GM06990 (cell line): ENCODE measurements at regions not wholly inside any gene's neighbourhood (a gene's known extent, or its start where the extent isn't known, plus 50 kb on each side); places are given as distances from the start of the nearest gene placed in this dataset.
"Not testable (repeated sequence)": the region's sequence is repeated elsewhere in the genome, so short reads cannot be mapped to it uniquely, and the experiment has no call there.

Experiments used
- DNase-seq: peaks from one replicate; pipeline ENCODE4 v3.0.0-alpha.2; 2011; ENCODE audit not compliant: insufficient read length; ENCODE audit errors: extremely low read depth
- H3K27me3 ChIP-seq: replicated peaks from 2 replicates; pipeline ENCODE4 v1.6.0; 2011; ENCODE audit warnings: low read length; ENCODE audit not compliant: control insufficient read depth, insufficient read depth
- H3K36me3 ChIP-seq: 2 replicates; pipeline ENCODE4 v1.5.1; 2011; ENCODE audit warnings: low read length; ENCODE audit not compliant: control insufficient read depth, insufficient read depth
- H3K4me3 ChIP-seq: replicated peaks from 2 replicates; pipeline ENCODE4 v1.5.1; 2011; ENCODE audit warnings: low read depth, mild to moderate bottlenecking, control low read depth, low read length
- CTCF ChIP-seq: IDR thresholded peaks from 2 replicates; pipeline ENCODE4 v1.5.1; 2011; ENCODE audit warnings: low read length, control low read depth, mild to moderate bottlenecking, inconsistent platforms; ENCODE audit not compliant: insufficient read depth, poor library complexity, severe bottlenecking

DNA sequence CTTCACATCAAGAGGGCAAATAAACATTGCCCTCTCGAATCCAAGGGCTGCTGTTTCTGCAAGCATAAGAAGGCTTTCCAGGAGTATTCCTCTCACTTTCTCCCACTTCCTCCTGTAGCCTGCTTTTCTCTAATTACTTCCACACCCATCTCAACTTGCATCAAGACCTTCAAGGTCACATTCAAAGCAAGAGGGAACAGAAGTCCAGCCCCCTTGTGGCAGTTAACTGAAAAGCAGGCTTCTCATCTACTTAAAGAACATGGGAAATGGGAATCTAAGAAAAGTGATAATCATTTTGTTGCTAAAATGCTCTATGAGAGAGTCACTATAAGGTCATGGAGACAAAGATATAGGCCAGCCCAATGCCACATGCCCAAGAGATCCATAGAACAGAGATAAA, 874.4 kb downstream of the KCNT2 start:
- no peak for DNase-seq
- peak; percentile 62 for TF ChIP-seq CTCF
- Histone ChIP-seq H3K27me3 (no peaks in the 10 kb centered on the region), H3K4me3 (no peak overlapping the region), H3K36me3 (no peaks in the 10 kb centered on the region)

- Histone ChIP-seq H3K36me3 (no peaks in the 10 kb centered on the region), H3K27me3 (no peaks in the 10 kb centered on the region), H3K4me3 (no peak overlapping the region)
- no peak for TF ChIP-seq CTCF
- DNase-seq: no peak
These were observed 874.8 kb downstream of the KCNT2 start for GRCh38 chr1:195733408-195733807.

DNA sequence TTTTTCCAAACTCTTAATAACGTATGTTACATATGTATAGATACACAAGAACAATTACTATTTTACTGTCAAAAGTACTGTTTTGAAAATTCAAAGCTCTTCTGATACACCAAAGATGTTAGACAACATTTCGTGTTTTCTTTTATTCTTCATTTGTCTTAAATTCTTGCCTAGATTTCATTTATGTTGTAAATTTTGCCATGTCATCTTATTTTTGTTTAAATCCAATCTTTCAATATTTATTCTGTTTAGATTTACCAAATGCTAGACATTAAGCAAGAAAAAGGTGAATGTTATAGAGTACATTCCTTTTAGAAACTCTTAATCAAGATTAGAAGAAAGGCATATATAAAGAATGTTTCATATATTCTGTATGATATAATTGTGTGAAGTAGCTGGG, 876.9 kb downstream of the KCNT2 start:
- DNase-seq: no peak
- H3K36me3 ChIP-seq: no peaks in the 10 kb centered on the region
- H3K4me3 ChIP-seq: no peak overlapping the region
- no peaks in the 10 kb centered on the region for H3K27me3 ChIP-seq
- no peak for TF ChIP-seq CTCF

GRCh38 chr1:195723796-195724194, 884.4 kb downstream of the KCNT2 start:
- TF ChIP-seq CTCF: no peak
- Histone ChIP-seq H3K27me3 (no peaks in the 10 kb centered on the region), H3K36me3 (no peaks in the 10 kb centered on the region), H3K4me3 (no peak overlapping the region)
- no peak for DNase-seq

- not testable (repeated sequence) for H3K36me3 ChIP-seq, H3K27me3 ChIP-seq, H3K4me3 ChIP-seq
These were observed 885.1 kb downstream of the KCNT2 start for GRCh38 chr1:195722852-195723795.

GRCh38 chr1:195722146-195722545, 886.1 kb downstream of the KCNT2 start:
- not testable (repeated sequence) for H3K36me3 ChIP-seq, H3K4me3 ChIP-seq, DNase-seq, H3K27me3 ChIP-seq

More at GRCh38 chr1:195722852-195723795, 885.1 kb downstream of the KCNT2 start:
- not testable (repeated sequence) for DNase-seq
